ENCODE measurements at regions not wholly inside any gene's neighbourhood (a gene's known extent, or its start where the extent isn't known, plus 50 kb on each side); places are given as distances from the start of the nearest gene placed in this dataset.

- DNase-seq (ENCODE audit: low read depth), result no peak
Observed at GRCh38 chr11:28383456-28383855, 275.3 kb downstream of the METTL15 start.

Measured in HS-5 (cell line).